ENCODE measurements at regions not wholly inside any gene's neighbourhood (a gene's known extent, or its start where the extent isn't known, plus 50 kb on each side); places are given as distances from the start of the nearest gene placed in this dataset.

- Histone ChIP-seq H3K27ac (ENCODE audit: extremely low read depth, low read depth, low read length) (no peak overlapping the region), H3K4me3 (no peak overlapping the region), H3K4me1 (replicated peaks in 1 of 2; ENCODE audit: control insufficient read depth in 2 of 2, insufficient read depth in 2 of 2, low read length in 2 of 2) (peaks cover 0 to 4% of the 10 kb centered on the region in 2 experiments; a peak in 1 of 5 replicates), H2AFZ (ENCODE audit: low read depth, low read length) (no peak overlapping the region), H3K4me2 (ENCODE audit: insufficient read depth, low read length) (no peak overlapping the region), H3K9me3 (replicated peaks; ENCODE audit: control insufficient read depth, insufficient read depth, low read depth, low read length) (no peaks in the 10 kb centered on the region), H3K79me2 (ENCODE audit: control insufficient read depth, insufficient read depth, low read length) (no peaks in the 10 kb centered on the region), H3K36me3 (ENCODE audit: control insufficient read depth, insufficient read depth, low read length) (no peaks in the 10 kb centered on the region), H4K20me1 (replicated peaks; ENCODE audit: control insufficient read depth, insufficient read depth, low read length) (no peaks in the 10 kb centered on the region), H3K27me3 (ENCODE audit: control insufficient read depth in 2 of 2, insufficient read depth in 2 of 2, low read length in 2 of 2) (peaks cover 2 to 18% of the 10 kb centered on the region in 2 experiments; a peak in 2 of 5 replicates), H3K9ac (ENCODE audit: insufficient read depth in 1 of 2, low read depth in 2 of 2, low read length in 2 of 2) (no peak overlapping the region), H3K9me1 (ENCODE audit: control insufficient read depth, insufficient read depth, low read length) (no peaks in the 10 kb centered on the region)
- TF ChIP-seq KDM1A (IDR thresholded peaks at IDR 0.05) = no peak
- no peak for TF ChIP-seq HOXB6 (CRISPR knock-in tag; IDR thresholded peaks at IDR 0.05; ENCODE audit: borderline replicate concordance)
- no peak for TF ChIP-seq FOXM1 (IDR thresholded peaks at IDR 0.05; ENCODE audit: low read depth)
- no peak for TF ChIP-seq FOXM1 (CRISPR knock-in tag; IDR thresholded peaks at IDR 0.05; ENCODE audit: low read depth)
- TF ChIP-seq ELF1 (tag; IDR thresholded peaks at IDR 0.05) = no peak
- TF ChIP-seq ZNF407 (IDR thresholded peaks at IDR 0.05; ENCODE audit: low read depth) = no peak
- TF ChIP-seq ZNF551 (CRISPR knock-in tag; IDR thresholded peaks at IDR 0.05) = no peak
- TF ChIP-seq TAF9B (IDR thresholded peaks at IDR 0.05; ENCODE audit: partially characterized antibody) = no peak
- ATAC-seq (no peak), FAIRE-seq (no peak), DNase-seq (ENCODE audit: extremely low read depth in 1 of 4, low spot score in 3 of 4) (no peak)
- intact Hi-C loops (cut with micrococcal nuclease) (no loop called here), in situ Hi-C loops (cut with MboI) (no loop called here)
- WGBS (ENCODE audit: insufficient coverage, low coverage, missing lambda C conversion rate) = 0% methylated on average over 4 of the region's 4 CpGs
- POLR2A ChIA-PET = no interaction called here
- no TSS peak for BruUV-seq (replicated peaks)
- CTCF ChIA-PET (ENCODE audit: low intra/inter-chr PET ratio) = no interaction called here
These were observed 99.5 kb upstream of the GJB5 start for GRCh38 chr1:34655206-34655874.

Data from K562 (cell line).